ENCODE measurements at regions not wholly inside any gene's neighbourhood (a gene's known extent, or its start where the extent isn't known, plus 50 kb on each side); places are given as distances from the start of the nearest gene placed in this dataset.

- DNase-seq = no peak
- ChIA-PET CTCF (no interaction called here), POLR2A (no interaction called here)
- no peak for TF ChIP-seq MXI1 (IDR thresholded peaks at IDR 0.05; ENCODE audit: low read depth, low read length)
- TF ChIP-seq FOXJ3 (CRISPR knock-in tag; IDR thresholded peaks at IDR 0.05) = no peak
- TF ChIP-seq NFIC (IDR thresholded peaks at IDR 0.05; ENCODE audit: borderline replicate concordance) = no peak
- no peak for TF ChIP-seq FOSL2 (IDR thresholded peaks at IDR 0.05; ENCODE audit: borderline replicate concordance, low read depth)
- TF ChIP-seq GATA2 (CRISPR knock-in tag; IDR thresholded peaks at IDR 0.05) = no peak
- TF ChIP-seq, protein P1, sequence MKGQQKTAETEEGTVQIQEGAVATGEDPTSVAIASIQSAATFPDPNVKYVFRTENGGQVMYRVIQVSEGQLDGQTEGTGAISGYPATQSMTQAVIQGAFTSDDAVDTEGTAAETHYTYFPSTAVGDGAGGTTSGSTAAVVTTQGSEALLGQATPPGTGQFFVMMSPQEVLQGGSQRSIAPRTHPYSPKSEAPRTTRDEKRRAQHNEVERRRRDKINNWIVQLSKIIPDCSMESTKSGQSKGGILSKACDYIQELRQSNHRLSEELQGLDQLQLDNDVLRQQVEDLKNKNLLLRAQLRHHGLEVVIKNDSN (IDR thresholded peaks at IDR 0.05; ENCODE audit: borderline replicate concordance, low read depth) = no peak
- TF ChIP-seq, protein P2, sequence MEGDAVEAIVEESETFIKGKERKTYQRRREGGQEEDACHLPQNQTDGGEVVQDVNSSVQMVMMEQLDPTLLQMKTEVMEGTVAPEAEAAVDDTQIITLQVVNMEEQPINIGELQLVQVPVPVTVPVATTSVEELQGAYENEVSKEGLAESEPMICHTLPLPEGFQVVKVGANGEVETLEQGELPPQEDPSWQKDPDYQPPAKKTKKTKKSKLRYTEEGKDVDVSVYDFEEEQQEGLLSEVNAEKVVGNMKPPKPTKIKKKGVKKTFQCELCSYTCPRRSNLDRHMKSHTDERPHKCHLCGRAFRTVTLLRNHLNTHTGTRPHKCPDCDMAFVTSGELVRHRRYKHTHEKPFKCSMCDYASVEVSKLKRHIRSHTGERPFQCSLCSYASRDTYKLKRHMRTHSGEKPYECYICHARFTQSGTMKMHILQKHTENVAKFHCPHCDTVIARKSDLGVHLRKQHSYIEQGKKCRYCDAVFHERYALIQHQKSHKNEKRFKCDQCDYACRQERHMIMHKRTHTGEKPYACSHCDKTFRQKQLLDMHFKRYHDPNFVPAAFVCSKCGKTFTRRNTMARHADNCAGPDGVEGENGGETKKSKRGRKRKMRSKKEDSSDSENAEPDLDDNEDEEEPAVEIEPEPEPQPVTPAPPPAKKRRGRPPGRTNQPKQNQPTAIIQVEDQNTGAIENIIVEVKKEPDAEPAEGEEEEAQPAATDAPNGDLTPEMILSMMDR (IDR thresholded peaks at IDR 0.05) = no peak
- no peak for TF ChIP-seq EP300 (IDR thresholded peaks at IDR 0.05; ENCODE audit: borderline replicate concordance in 1 of 2, low read depth in 1 of 2, low read length in 1 of 2)
- no peak for TF ChIP-seq POLR2AphosphoS5 (IDR thresholded peaks at IDR 0.05; ENCODE audit: low read depth, low read length)
- TF ChIP-seq NRF1 (IDR thresholded peaks at IDR 0.05; ENCODE audit: low read depth, low read length) = no peak
- TF ChIP-seq GABPA (IDR thresholded peaks at IDR 0.05; ENCODE audit: low read depth) = no peak
- TF ChIP-seq PBX3 (IDR thresholded peaks at IDR 0.05) = no peak
- no peak for TF ChIP-seq RAD21 (IDR thresholded peaks at IDR 0.05; ENCODE audit: low read length)
- TF ChIP-seq RCOR1 (IDR thresholded peaks at IDR 0.05; ENCODE audit: low read length) = no peak
- peaks cover 35% of the 10 kb centered on the region for H3K27me3 ChIP-seq (ENCODE audit: insufficient read depth)
- H3K4me2 ChIP-seq = no peak overlapping the region
- no peaks in the 10 kb centered on the region for H3K9me3 ChIP-seq
- WGBS (ENCODE audit: low lambda C conversion rate) = 13% methylated on average over 3 of the region's 3 CpGs
- no peak overlapping the region for H3K9ac ChIP-seq
- no peaks in the 10 kb centered on the region for H3K9me2 ChIP-seq
- no peak overlapping the region for H3K27ac ChIP-seq (ENCODE audit: low read depth in 2 of 2, low read length in 1 of 2)
- no peaks in the 10 kb centered on the region for H3K79me2 ChIP-seq (ENCODE audit: insufficient read depth)
- H4K20me1 ChIP-seq (ENCODE audit: insufficient read depth) = no peaks in the 10 kb centered on the region
- H3K4me1 ChIP-seq (ENCODE audit: control insufficient read depth in 1 of 2, insufficient read depth in 2 of 2, low read depth in 1 of 2, low read length in 1 of 2) = no peaks in the 10 kb centered on the region
- no peaks in the 10 kb centered on the region for H3F3A ChIP-seq (replicated peaks; ENCODE audit: insufficient read depth)
- H3K36me3 ChIP-seq (replicated peaks in 1 of 2; ENCODE audit: control insufficient read depth in 1 of 2, insufficient read depth in 2 of 2, low read length in 1 of 2) = no peaks in the 10 kb centered on the region
- H2AFZ ChIP-seq (ENCODE audit: low read depth) = no peak overlapping the region
- H3K4me3 ChIP-seq (ENCODE audit: low read depth in 2 of 2, low read length in 1 of 2) = no peak overlapping the region
These were observed 126.2 kb upstream of the SSTR4 start for GRCh38 chr20:22908944-22909343.

DNA sequence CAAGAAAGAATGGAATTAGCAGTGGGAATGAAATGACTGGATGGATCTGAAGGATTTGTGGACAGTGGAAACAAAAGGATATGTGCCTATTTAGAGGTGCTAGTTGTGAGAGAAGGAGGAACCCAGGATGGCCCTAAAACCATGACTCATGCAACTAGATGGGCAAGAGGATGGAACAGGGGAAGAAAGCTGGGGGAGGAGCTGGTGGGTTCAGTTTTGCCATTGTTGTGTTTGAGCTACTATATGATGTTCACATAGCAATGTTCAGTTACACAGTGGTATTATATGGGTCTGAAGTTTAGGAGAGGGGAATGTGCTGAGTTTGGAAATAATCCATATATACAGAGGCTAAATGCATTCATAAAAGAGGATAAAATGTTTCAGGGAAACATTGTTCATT is 125.7 kb upstream of the SSTR4 start:
- H4K20me1 ChIP-seq (ENCODE audit: insufficient read depth) = no peaks in the 10 kb centered on the region
- H3K4me2 ChIP-seq = no peak overlapping the region
- H3K27ac ChIP-seq (ENCODE audit: low read depth in 2 of 2, low read length in 1 of 2) = no peak overlapping the region
- no peaks in the 10 kb centered on the region for H3K4me1 ChIP-seq (ENCODE audit: control insufficient read depth in 1 of 2, insufficient read depth in 2 of 2, low read depth in 1 of 2, low read length in 1 of 2)
- no peaks in the 10 kb centered on the region for H3F3A ChIP-seq (replicated peaks; ENCODE audit: insufficient read depth)
- TF ChIP-seq RAD21 (IDR thresholded peaks at IDR 0.05; ENCODE audit: low read length) = no peak
- H3K9ac ChIP-seq = no peak overlapping the region
- H3K9me2 ChIP-seq = no peaks in the 10 kb centered on the region
- H2AFZ ChIP-seq (ENCODE audit: low read depth) = no peak overlapping the region
- H3K4me3 ChIP-seq (ENCODE audit: low read depth in 2 of 2, low read length in 1 of 2) = no peak overlapping the region
- no peaks in the 10 kb centered on the region for H3K79me2 ChIP-seq (ENCODE audit: insufficient read depth)
- H3K27me3 ChIP-seq (ENCODE audit: insufficient read depth) = peaks cover 35% of the 10 kb centered on the region
- no peaks in the 10 kb centered on the region for H3K36me3 ChIP-seq (replicated peaks in 1 of 2; ENCODE audit: control insufficient read depth in 1 of 2, insufficient read depth in 2 of 2, low read length in 1 of 2)
- no peaks in the 10 kb centered on the region for H3K9me3 ChIP-seq
- DNase-seq = no peak
- CTCF ChIA-PET = no interaction called here
- POLR2A ChIA-PET = no interaction called here

All from SK-N-SH (cell line).